HCT116 (cell line): ENCODE measurements at regions not wholly inside any gene's neighbourhood (a gene's known extent, or its start where the extent isn't known, plus 50 kb on each side); places are given as distances from the start of the nearest gene placed in this dataset.

Experiments
- ATAC-seq: fragments of 200-7000 bp; cut with Tn5 transposase; 2 replicates; pipeline ENCODE4 v1.9.1; 2020; ENCODE audit warnings: mild to moderate bottlenecking, moderate library complexity
- BruUV-seq: library from RNA; stranded (reverse); fragments of 400-500 nt; replicated peaks from 2 replicates; lab custom pipeline; 2021; lab: Mats Ljungman, UMichigan
- CTCF ChIA-PET: fragments of 300-600 bp; sonication (Branson Sonifier 250); formaldehyde crosslinking; loops from one replicate; lab custom pipeline; 2021; ENCODE audit warnings: antibody characterized with exemption; lab: Charles Lee
- POLR2A ChIA-PET: fragments of 300-600, 350-600 bp; sonication (Branson Sonifier 250); formaldehyde crosslinking; loops from one replicate; lab custom pipeline; 2021; ENCODE audit warnings: antibody characterized with exemption; lab: Charles Lee
- RAD21 ChIA-PET, 2 experiments: fragments of 300-600 bp; sonication (Branson Sonifier 250); formaldehyde crosslinking; loops; one replicate each; lab custom pipeline; 2023; ENCODE audit warnings: low total read pairs in 2 of 2; ENCODE audit not compliant: uncharacterized antibody in 2 of 2, unreplicated experiment in 2 of 2, low non-redundant PET in 1 of 2; lab: Charles Lee
- DNase-seq: peaks from one replicate; pipeline ENCODE4 v3.0.0-alpha.2; 2010; ENCODE audit warnings: low read depth, low spot score
- H2AFZ ChIP-seq: fragments of 200-600 bp; shearing (Covaris generic), sonication (generic); 2 replicates; pipeline ENCODE4 v1.6.1; 2017; ENCODE audit warnings: low read depth, mixed run types, mixed read lengths, antibody characterized with exemption, low read length; ENCODE audit not compliant: poor library complexity, severe bottlenecking
- H3K27ac ChIP-seq: 2 replicates; pipeline ENCODE4 v1.5.1; 2012; ENCODE audit warnings: low read depth, low read length
- H3K27me3 ChIP-seq: fragments of 200-600 bp; sonication (generic); 2 replicates; pipeline ENCODE4 v1.6.1; 2016; ENCODE audit warnings: mixed run types, low read length, mixed read lengths; ENCODE audit not compliant: insufficient read depth
- H3K36me3 ChIP-seq, 2 experiments: fragments of 200-500 bp in 1 of 2; fragments of 200-600 bp in 1 of 2; sonication (Bioruptor generic) in 1 of 2; sonication (generic) in 1 of 2; 2 replicates each; pipeline versions ENCODE4 v1.5.1 to v1.6.1; 2014 to 2016; ENCODE audit warnings: low read length in 2 of 2, inconsistent platforms in 1 of 2, mixed read lengths in 1 of 2, mixed run types in 1 of 2; ENCODE audit not compliant: insufficient read depth in 2 of 2, control insufficient read depth in 1 of 2
- H3K4me1 ChIP-seq, 2 experiments: fragments of 200-600 bp in 1 of 2; sonication (generic) in 1 of 2; 2 replicates each; pipeline versions ENCODE4 v1.5.1 to v1.6.1; 2012 to 2017; ENCODE audit warnings: low read length in 2 of 2, inconsistent platforms in 1 of 2, mild to moderate bottlenecking in 1 of 2, mixed read lengths in 1 of 2, mixed run types in 1 of 2, moderate library complexity in 1 of 2; ENCODE audit not compliant: insufficient read depth in 2 of 2, control insufficient read depth in 1 of 2
- H3K4me2 ChIP-seq: fragments of 200-600 bp; sonication (generic); 2 replicates; pipeline ENCODE4 v1.6.1; 2017; ENCODE audit warnings: mixed run types, low read length, mixed read lengths
- H3K4me3 ChIP-seq, 2 experiments: fragments of 200-600 bp in 1 of 2; sonication (generic) in 1 of 2; replicated peaks in 1 of 2; 2 replicates each; pipeline ENCODE4 v1.5.1; 2011 to 2016; ENCODE audit warnings: low read length in 2 of 2, control low read depth in 1 of 2, low read depth in 1 of 2, mild to moderate bottlenecking in 1 of 2, mixed read lengths in 1 of 2, mixed run types in 1 of 2
- H3K79me2 ChIP-seq: fragments of 200-600 bp; sonication (generic); 2 replicates; pipeline ENCODE4 v1.6.1; 2017; ENCODE audit warnings: mild to moderate bottlenecking, mixed run types, low read length, moderate library complexity, mixed read lengths; ENCODE audit not compliant: insufficient read depth
- H3K9ac ChIP-seq: fragments of 200-600 bp; sonication (generic); 2 replicates; pipeline ENCODE4 v1.6.1; 2016; ENCODE audit warnings: low read length, mixed read lengths
- H3K9me2 ChIP-seq: fragments of 200-600 bp; sonication (generic), shearing (Covaris generic); 2 replicates; pipeline ENCODE4 v1.6.1; 2017; ENCODE audit warnings: mixed run types, mild to moderate bottlenecking, moderate library complexity; ENCODE audit not compliant: insufficient read depth
- H3K9me3 ChIP-seq, 2 experiments: fragments of 200-500 bp in 1 of 2; fragments of 200-600 bp in 1 of 2; sonication (Bioruptor generic) in 1 of 2; sonication (generic) in 1 of 2; 2 replicates each; pipeline ENCODE4 v1.6.1; 2014 to 2017; ENCODE audit warnings: low read length in 2 of 2, mixed read lengths in 2 of 2, inconsistent platforms in 1 of 2, low read depth in 1 of 2, mild to moderate bottlenecking in 1 of 2, mixed run types in 1 of 2, moderate library complexity in 1 of 2; ENCODE audit not compliant: control insufficient read depth in 1 of 2, insufficient read depth in 1 of 2
- H4K20me1 ChIP-seq: fragments of 200-600 bp; sonication (generic), shearing (Covaris generic); 2 replicates; pipeline ENCODE4 v1.6.1; 2017; ENCODE audit warnings: mixed run types, mild to moderate bottlenecking, moderate library complexity; ENCODE audit not compliant: insufficient read depth
- ATF3 ChIP-seq: IDR thresholded peaks from 2 replicates; pipeline ENCODE4 v1.6.1; 2012
- JUND ChIP-seq: IDR thresholded peaks from 2 replicates; pipeline ENCODE4 v1.6.1; 2012
- POLR2AphosphoS5 ChIP-seq: IDR thresholded peaks from 2 replicates; pipeline ENCODE4 v1.6.1; 2011; ENCODE audit warnings: mild to moderate bottlenecking, low read depth, low read length, moderate library complexity
- SIN3A ChIP-seq: IDR thresholded peaks from 2 replicates; pipeline ENCODE4 v1.6.1; 2012; ENCODE audit warnings: low read depth
- SP1 ChIP-seq: IDR thresholded peaks from 2 replicates; pipeline ENCODE4 v1.6.1; 2012; ENCODE audit warnings: low read depth
- SRF ChIP-seq: IDR thresholded peaks from 2 replicates; pipeline ENCODE4 v1.6.1; 2012; ENCODE audit warnings: low read depth
- ZBTB33 ChIP-seq: IDR thresholded peaks from 2 replicates; pipeline ENCODE4 v1.6.1; 2011; ENCODE audit warnings: mild to moderate bottlenecking, low read length, moderate library complexity; ENCODE audit not compliant: insufficient replicate concordance; ENCODE audit errors: extremely low read depth
- ZNF274 ChIP-seq: fragments of 200-500 bp; sonication (Bioruptor generic); IDR thresholded peaks from 2 replicates; pipeline ENCODE4 v1.6.1; 2014; ENCODE audit warnings: mild to moderate bottlenecking, low read depth, low read length, inconsistent platforms
- intact Hi-C: fragments of 100-400 bp; cut with micrococcal nuclease; formaldehyde crosslinking; loops from 2 replicates; pipeline ENCODE4 v1.10.0; 2022

- no peak for TF ChIP-seq SIN3A
These were observed 311.0 kb downstream of the NDUFA10 start (continued) for GRCh38 chr2:239714116-239714515.

- no peak for TF ChIP-seq ZNF274
- CTCF ChIA-PET, result no interaction called here
- Histone ChIP-seq H3K27me3 (no peaks in the 10 kb centered on the region), H3K9me3 (peaks cover 0 to 5% of the 10 kb centered on the region in 2 experiments; a peak in 1 of 4 replicates), H3K36me3 (no peaks in the 10 kb centered on the region; a peak in 1 of 4 replicates), H4K20me1 (no peaks in the 10 kb centered on the region), H3K79me2 (no peaks in the 10 kb centered on the region), H3K4me3 (no peak overlapping the region), H2AFZ (no peak overlapping the region), H3K9ac (no peak overlapping the region), H3K4me2 (no peak overlapping the region), H3K4me1 (peaks cover 0 to under 1% of the 10 kb centered on the region in 2 experiments; a peak in 1 of 4 replicates), H3K27ac (no peak overlapping the region), H3K9me2 (no peaks in the 10 kb centered on the region)
- RAD21 ChIA-PET, result no interaction called here
- intact Hi-C loops, result no loop called here
- DNase-seq (no peak), ATAC-seq (no peak)
- no TSS peak for BruUV-seq
- POLR2A ChIA-PET, result no interaction called here
These were observed 311.9 kb upstream of the HDAC4 start for GRCh38 chr2:239712755-239713154.

- no peaks in the 10 kb centered on the region for H3K79me2 ChIP-seq
- ChIA-PET RAD21 (no interaction called here), CTCF (no interaction called here), POLR2A (no interaction called here)
- no peaks in the 10 kb centered on the region; a peak in 1 of 4 replicates for H3K36me3 ChIP-seq
- ATAC-seq, result no peak
- H3K4me1 ChIP-seq, result peaks cover 0 to 4% of the 10 kb centered on the region in 2 experiments; a peak in 1 of 4 replicates
- no peak for DNase-seq
- intact Hi-C loops, result no loop called here
- H3K9me2 ChIP-seq, result no peaks in the 10 kb centered on the region
- H3K4me2 ChIP-seq, result no peak overlapping the region
- no peaks in the 10 kb centered on the region for H3K27me3 ChIP-seq
- no peak overlapping the region for H3K27ac ChIP-seq
- H2AFZ ChIP-seq, result no peak overlapping the region
- TF ChIP-seq JUND (no peak), ATF3 (no peak), POLR2AphosphoS5 (no peak), SRF (no peak), SP1 (no peak), ZBTB33 (no peak)
- no peak overlapping the region for H3K4me3 ChIP-seq
- peaks cover 0 to 5% of the 10 kb centered on the region in 2 experiments; a peak in 1 of 4 replicates for H3K9me3 ChIP-seq
- H4K20me1 ChIP-seq, result no peaks in the 10 kb centered on the region
- no peak overlapping the region for H3K9ac ChIP-seq
- BruUV-seq, result no TSS peak
These were observed 311.2 kb upstream of the HDAC4 start for GRCh38 chr2:239711911-239712570.
